SKM-1 treated with dmso at 0.1 percent for 144 hours (cell line): ENCODE measurements at regions not wholly inside any gene's neighbourhood (a gene's known extent, or its start where the extent isn't known, plus 50 kb on each side); places are given as distances from the start of the nearest gene placed in this dataset.

Source experiments
- DNase-seq: peaks from one replicate; lab custom pipeline; 2025; ENCODE audit not compliant: unreplicated experiment; lab: John Stamatoyannopoulos, UW

DNA sequence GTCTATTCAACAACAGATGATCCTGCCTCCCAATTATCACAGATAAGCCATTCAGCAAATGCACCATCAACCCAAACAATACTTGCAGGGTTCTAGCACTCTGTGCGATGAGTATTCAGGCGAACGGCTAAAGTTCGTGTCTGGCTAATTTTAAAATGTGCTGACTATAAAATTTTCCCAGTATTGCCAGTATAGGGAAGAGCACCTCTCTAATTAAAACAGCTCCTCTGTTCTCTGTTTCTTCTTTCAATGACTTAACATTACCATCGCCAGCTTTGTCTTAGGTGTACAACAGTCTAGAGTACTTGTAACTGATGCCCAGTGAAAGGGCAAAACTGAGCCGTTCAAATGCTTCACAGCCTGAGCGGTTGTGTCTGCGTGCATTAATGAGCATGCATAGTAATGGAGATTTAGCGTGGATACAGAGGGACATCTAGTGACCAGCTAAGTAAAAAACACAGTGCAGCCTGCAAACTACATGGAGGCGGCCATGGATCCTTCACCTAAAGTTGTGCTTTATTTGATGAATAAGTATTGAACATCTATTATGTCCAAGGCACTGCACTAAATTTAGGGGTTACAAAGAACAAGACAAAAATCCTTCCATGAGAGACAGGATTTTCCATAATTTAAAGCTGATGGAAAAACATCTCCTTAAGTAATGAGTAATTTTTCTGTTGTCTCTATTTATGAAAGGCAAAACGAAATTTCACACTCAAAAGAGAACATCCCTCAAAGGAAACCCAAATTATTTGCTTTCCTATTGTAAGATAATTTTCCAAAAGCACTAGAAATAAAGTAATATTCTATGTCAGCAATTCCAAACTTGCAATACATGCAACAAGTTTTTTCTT lies 120.0 kb downstream of the SETD4 start:
- peak; percentile 55 for DNase-seq

DNA sequence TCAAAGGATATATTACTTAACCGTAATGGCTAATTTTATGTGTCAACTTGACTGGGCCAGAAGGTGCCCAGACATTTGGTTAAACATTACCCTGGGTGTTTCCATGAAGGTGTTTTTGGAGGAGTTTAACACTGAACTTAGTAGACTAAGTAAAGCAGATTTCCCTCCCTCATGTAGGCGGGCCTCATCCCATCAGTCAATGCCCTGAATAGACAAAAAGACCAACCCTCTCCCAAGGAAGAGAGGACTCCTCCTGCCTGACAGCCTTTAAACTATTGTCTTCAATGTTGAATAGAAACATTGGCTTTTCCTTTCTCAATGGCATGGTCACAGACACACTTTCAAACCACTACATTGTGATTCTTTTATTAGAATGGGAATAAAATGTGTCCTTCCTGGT lies 121.9 kb downstream of the SETD4 start:
- no peak for DNase-seq

DNA sequence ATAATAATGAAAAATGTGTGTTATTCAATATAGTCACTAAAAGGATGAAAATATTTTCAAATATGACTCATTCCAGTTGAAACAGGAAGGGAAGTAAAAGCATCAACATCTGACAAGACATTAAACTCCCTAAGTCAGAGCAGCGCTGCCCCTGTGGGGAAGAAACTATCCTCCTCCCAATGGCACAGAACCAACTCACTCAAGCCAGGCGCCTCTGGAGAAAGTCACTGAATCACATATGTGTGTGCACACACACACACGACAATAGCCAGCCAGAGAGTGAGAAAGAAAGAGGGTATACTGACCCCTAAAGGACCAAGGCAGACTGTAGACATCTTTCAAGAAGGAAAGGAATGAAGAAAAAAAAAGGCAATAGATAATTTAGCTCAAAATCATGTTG lies 126.9 kb downstream of the SETD4 start:
- peak; percentile 25 for DNase-seq

DNA sequence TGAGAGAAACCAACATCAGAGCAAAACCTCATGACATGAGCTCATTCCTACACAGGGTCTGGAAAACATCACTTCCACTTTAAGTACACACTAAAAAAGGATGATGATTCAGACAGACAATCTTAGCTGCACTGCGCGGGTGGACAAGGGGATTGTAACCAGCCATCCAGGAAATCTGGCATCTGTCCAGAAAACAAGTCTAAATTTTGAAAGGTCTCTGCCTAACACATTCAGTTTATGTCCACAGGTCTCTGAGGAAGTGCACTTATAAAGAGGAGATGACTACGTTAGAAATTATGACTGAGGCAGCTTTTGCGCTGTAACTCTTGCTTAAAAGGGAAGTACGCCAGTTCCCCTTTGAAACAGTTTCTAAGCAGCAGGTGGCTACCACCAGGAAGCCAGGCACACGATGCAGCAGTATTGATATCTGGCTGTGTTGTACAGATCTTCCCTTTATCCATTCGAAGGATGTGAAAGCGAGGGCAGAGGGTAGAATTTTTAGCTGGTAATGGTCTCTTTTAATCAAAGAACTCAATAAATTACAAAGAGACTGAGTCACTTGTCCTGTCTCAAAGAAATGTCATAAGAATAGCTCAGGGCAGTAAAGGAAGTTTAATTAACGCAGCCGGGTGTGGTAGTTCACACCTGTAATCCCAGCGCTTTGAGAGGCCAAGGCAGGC lies 128.0 kb downstream of the SETD4 start:
- peak; percentile 99 for DNase-seq

DNA sequence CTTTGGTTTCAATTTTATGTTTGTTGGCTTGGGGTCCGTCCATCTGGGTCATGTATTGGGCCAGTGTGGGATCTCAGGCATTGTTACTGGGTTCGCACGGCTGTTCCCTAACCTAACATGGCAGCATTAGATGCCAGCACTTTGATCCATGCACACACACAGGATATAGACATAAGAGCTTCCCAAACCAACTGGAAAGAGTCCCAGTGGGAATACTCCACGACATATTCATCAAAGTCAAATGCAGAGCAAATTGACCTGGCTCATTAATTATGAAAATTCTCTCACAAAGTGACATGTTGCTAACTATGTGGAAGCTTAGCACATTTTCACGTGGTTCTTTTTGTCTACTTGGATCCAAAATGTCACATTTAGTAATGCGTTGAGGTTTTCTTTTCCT lies 130.4 kb downstream of the SETD4 start:
- no peak for DNase-seq

DNA sequence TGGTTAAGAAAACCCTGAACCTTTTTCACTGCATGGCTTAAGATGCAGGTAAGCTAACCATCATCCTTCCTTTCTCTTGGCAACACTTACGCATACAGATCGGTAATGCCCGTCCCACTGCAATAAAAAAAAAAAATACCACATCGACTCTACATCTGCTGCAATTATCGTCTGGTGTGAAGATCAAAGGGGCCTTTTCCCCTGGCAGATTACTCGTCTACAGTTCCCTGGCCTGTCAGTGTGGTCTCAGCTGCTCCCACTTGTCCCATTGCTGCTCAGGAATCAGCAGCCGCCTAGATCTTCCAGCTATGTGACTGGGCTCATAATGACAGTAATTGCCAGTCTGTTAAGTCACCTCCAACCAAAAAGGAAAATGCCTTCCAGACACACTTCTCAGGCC lies 133.1 kb downstream of the SETD4 start:
- no peak for DNase-seq

DNA sequence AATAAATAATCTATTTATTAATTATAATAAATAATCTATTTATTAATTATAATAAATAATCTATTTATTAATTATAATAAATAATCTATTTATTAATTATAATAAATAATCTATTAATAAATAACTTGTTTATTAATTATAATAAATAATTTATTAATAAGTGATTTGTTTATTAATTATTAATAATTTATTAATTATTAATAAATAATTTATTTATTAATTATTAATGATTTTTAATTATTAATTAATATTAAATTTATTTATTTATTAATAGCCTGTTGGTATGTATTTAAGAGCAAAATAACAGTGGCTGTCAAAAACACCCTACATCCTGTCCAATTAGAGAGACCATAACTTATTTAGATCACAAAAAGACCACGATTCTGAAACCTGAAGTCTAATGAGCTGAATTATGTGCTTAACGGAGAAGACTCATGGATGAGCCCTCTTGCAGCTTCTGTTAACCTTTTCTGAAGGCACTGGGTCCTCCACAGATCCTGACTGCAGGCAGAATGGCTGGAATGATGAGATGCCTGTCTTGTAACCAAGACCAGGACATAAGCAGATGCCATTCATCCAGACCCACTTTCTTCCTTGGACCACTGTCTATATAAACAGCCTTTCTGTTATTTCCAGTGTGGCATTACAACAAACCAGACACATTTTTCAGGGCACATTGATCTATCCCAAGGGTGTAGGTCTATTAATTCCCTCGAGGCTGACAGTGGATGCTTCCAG lies 134.2 kb downstream of the SETD4 start:
- DNase-seq = no peak

DNA sequence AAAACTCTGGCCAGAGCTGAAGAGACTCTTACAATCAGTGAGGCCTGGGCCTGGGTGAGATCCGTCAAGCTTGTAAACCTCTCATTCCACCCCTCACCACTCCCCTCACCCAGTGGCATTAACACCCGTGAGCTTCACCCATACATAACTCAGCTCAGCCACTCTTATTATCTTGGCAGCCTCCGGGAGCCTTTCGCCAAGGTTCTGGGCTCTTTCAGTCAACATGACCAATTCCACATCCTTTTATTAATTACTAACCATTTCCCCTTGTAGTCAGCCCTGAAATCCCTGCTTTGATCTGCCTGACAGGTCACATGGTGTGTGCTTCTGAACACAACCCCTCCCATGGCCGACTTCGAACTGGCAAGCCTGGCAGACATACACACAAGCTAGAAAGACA lies 134.8 kb downstream of the SETD4 start:
- DNase-seq = no peak

DNA sequence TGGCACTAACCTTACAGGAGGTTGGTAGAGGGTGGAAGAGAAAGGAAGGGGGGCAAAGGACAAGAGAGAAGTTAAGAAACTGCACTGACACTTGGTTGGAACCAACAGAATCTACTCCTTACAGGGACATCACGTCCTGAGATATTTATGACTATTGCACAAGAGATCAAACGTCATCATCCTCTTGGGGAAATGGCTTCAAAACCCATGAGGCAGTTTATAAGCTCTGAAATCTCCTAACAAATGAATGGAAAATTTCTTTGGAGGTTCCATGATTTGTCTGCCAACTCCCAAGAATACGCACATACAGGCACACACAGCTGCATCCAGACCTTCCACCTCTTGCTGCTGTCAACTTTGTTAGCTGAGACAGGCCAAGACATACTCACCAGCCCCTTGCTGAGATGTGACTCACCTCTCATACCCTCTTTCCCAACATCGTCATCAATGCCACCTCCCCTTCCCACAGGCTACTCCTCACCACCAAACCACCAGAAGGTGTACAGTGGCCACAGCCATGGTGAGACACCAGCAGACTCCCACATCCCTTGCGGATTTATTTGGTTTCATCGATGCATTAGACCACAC lies 135.5 kb downstream of the SETD4 start:
- peak; percentile 15 for DNase-seq

DNA sequence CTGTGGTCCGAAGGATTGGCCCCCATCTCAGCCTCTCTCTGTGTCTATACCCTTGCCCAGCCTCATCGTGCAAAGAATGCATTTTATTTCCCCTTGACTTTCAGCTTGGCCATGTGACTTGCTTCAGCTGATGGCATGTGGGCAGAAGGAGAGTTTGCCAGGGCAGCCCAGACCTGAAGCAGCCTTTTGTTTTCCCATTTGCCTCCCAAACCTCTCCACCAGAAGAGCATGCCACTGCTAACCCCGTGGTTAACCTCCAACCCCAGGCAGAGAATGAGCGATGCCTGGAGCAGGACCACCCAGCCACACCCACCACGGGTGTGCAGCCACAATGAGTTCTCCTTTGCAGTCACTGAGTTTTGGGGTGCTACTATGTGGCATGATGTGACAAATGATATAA lies 136.4 kb downstream of the SETD4 start:
- no peak for DNase-seq

DNA sequence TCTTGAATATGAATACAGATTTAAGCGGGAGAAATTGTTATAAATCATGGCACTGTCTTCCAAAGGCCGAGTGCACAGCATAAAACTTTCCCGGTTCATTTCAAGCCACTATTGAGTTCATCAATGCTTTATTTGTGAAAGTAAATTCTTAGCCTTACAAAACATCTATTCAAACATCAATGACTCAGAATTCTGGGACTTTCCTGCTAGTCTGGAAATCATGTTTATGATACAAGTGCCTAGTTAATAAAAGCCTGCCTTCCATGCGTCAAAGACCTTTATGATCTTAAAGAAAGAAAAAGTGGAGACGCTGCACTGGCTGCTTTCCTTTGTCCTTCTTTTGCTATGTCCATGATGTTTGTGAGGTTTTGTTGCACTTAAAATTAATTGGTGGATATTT lies 137.7 kb downstream of the SETD4 start:
- DNase-seq = no peak

DNA sequence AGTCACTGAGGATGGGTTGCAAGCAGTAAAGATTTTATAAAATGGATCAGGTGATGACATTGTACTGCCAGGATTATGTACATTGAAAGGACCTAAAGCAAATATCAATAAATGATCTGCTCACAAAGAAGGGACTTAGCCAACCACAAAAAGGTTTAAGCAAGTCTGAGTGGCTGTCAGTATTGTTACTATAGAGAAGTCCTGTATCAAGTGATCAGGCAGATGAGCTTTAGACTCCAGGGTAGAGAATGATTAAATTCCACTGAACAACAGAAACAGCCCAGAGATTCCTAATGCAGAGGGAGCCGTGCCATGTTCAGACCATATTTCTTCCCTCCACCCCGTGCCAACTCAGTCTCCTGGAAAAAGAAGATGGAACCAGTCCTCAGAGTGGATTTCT lies 138.9 kb downstream of the SETD4 start:
- no peak for DNase-seq

DNA sequence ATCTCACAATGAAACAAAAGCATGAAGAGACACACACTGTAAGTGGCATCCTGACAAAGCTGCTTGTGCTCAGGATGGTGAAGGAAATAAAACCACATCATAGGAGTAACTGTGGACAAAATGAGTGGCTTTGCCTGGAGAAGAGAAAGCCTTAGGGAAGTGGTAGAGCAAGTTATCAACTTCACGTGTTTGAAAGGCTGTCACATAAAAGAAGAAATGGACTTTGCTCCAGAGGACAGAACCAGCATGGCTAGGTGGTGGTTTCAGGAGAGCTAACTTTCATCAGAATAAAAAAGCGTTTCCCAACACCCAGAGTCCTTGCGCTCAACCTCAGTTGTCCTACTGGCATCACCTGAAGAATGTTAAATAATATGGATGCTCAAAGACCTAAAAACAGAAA lies 139.9 kb downstream of the SETD4 start:
- DNase-seq = no peak

DNA sequence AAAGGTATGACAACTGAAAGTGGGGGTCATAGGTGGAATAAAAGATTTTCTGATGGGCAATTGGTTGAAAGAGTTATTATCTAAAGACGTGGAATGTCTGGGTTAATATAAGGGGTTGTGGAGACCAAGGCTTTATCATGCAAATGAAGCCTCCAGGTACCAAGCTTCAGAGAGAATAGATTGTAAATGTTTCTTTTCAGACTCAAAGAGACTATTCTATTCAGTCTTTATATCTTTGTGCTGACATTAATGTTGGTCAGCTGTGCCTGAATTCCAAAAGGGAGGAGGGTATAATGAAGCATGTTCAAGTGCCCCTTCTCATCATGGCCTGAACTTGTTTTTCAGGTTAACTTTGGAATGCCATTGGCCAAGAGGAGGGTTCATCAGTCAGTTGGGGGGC lies 145.3 kb downstream of the SETD4 start:
- DNase-seq = no peak

DNA sequence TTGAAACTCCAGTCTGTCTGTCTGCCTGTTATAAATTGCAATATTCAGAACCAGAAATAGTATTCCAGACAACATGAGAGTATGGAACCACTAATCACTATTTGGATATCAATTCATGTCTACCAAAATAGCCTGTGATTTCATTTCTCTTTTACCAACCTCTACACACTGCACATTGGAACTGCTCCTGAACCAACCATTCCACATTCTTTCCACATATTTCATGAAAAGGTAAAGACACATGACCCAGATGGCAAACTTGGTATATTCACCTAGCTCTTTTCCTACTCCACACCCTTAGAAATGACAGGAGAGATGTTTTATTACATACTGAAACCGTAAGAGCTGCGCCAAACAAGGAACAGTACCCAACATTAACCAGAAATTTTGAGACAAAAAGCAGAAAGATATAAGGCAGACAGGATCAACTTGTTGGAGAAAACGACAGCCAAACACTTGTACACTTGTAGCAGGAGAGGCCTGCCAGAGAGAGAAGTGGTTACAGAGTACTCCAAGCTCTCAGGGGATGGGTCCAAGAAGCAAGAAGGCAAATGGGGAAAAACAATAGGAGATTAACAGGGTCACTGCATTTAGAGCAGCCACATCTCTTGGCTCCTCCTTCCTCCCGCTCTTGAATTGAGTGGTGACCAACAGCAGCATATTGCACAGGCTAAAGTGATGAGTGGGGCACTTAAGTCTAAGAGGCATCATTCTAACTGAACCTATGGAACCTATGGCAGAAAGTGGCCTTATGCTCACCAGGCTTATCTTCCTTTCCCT lies 148.7 kb downstream of the SETD4 start:
- DNase-seq = no peak

DNA sequence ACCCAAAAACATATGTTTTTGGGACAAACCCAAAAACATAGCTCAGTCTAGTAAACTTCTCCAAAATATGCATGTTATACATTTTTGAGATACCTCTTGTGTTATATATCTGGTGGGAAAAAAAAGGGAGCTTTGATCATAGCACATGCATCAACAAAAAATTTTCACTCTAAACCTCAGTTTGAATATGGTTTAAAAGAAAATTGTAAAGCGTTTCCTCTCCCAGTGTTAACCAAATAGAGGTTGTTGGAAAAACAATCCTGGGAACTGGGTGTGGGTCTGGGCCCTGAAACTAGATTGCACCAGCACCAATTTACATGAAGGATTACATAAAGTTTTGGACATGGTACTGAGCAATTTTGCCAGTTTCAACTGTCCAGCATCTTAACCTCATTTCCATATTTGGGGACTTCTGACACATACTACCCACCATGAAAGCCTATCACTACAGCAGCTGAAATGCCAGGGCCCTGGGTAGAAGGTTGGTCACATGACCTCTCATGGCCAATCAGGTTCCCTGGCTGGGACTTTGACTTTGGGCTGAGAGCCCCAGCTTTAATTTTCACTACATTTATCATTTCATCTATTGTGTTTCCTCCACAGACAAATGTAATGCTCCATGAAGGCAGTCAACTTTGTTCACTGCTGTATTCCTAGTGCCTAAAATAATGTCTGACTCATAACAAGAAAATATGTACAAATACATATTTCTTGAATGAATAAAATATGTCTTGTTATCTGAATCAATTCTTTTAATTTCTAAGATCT lies 150.7 kb downstream of the SETD4 start:
- no peak for DNase-seq

DNA sequence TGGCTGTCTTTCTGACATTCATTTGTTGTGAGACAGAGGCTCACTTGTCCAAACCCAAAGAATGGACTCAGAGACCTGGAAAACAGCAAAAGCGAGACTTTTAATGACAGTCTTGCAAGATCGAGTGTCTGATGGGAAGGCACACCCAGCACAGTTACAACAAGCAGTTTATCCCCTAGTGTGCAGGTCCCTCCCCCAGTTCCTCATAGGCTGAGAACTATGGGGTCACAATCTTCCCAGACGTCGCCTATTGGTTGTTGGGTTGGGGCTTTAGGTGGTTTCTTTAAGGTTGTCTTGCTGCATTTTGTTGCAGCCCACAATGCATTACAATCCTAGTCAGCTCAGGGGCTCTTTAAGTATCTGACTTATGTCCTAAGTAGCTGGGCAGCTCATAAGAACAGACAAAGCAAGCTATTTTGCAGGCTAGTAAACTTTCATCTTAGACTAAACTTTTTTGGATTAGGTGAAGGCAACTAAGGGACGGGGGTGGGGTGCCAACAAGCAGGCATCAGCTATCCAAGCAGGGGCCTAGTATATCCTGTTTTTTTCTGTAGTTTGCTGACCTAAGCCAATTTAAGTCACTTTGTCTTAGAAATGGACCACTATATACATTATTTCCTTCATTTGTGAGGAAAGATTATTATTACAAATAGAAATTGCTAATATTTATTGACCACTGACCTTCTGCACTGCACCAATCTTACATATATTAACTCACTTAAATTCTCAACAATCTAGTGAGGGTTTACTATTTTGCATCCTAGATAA lies 151.8 kb downstream of the SETD4 start:
- DNase-seq = no peak

DNA sequence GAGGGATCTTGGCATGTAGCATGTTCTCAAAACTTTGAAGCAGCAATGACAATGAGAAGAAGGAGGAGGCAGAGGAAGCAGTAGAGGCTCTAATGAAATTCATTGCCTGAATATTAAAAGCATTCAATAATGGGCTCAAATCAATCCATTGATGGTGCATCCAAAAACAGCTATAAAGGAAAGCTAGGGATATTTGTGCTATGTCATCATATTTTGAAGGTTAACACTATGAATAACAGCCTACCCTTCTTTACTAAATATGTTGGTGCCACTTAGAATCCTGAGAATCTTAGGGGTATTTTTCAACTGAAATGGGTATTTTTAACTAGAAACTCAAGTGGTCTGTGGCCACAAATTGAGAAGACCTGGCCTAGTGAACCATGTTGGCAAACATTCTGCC lies 153.7 kb downstream of the SETD4 start:
- no peak for DNase-seq

DNA sequence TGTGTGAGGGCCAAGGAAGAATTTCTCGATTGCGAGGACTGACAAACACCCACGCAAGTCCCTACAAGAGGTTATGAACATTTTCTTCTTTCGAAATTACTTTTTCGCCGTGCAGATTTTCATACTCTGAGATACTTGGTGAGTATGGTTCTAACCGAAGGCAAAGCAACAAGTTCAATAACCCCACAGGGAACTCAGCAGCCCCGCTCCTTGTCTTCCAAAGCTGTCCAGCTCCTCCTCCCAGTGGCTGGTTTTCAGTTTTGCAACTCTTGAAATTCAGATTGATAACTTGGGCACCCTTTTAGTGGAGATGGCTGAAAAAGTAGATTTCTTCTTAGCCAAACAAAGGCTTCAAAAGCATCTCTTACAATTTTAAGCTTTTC lies 154.4 kb downstream of the SETD4 start:
- DNase-seq = peak; percentile 10
